Memory B cell (primary cell): ENCODE measurements at regions not wholly inside any gene's neighbourhood (a gene's known extent, or its start where the extent isn't known, plus 50 kb on each side); places are given as distances from the start of the nearest gene placed in this dataset.
"Not testable (repeated sequence)": the region's sequence is repeated elsewhere in the genome, so short reads cannot be mapped to it uniquely, and the experiment has no call there.

Experiments
- ATAC-seq: fragments of 150-1000 bp; cut with Tn5 transposase; 2 replicates; pipeline ENCODE4 v1.10.0; 2021; ENCODE audit warnings: low read depth, mild to moderate bottlenecking, moderate library complexity
- DNase-seq, 2 donors: peaks; one replicate each; pipeline ENCODE4 v3.0.0; 2022; ENCODE audit warnings: low spot score in 2 of 2
- H3K27ac Mint-ChIP-seq: one replicate; pipeline ENCODE4 v1.8.0; 2022; ENCODE audit warnings: mild to moderate bottlenecking, moderate library complexity, mixed read lengths
- H3K27me3 Mint-ChIP-seq: one replicate; pipeline ENCODE4 v1.8.0; 2022; ENCODE audit warnings: mixed read lengths
- H3K36me3 Mint-ChIP-seq: one replicate; pipeline ENCODE4 v1.8.0; 2022; ENCODE audit warnings: mild to moderate bottlenecking, mixed read lengths
- H3K4me1 Mint-ChIP-seq: one replicate; pipeline ENCODE4 v1.8.0; 2022; ENCODE audit warnings: mixed read lengths
- H3K4me3 Mint-ChIP-seq: one replicate; pipeline ENCODE4 v1.8.0; 2022; ENCODE audit warnings: mild to moderate bottlenecking, moderate library complexity, mixed read lengths
- H3K9me3 Mint-ChIP-seq: one replicate; pipeline ENCODE4 v1.8.0; 2022; ENCODE audit warnings: mixed read lengths

DNA sequence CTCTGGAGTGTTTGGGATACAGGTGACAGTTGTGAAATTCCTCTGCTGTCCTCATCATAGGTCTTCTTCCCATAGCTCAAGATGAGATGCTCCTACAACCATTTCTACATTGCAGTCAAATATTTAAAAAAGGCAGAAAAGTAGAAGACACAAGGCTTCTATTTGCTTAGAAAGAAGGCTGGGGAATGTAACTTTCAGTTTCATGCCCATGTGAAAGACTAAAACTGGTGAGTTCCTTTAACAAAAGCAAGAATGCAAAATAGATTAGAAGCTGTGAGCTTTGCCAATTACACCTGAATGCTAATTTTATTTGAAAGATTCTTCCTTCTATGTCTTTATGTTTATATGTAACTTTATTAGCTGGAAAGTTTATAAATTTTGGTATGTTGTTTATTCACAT is 1682.7 kb downstream of the BRINP3 start:
- H3K36me3 Mint-ChIP-seq = no peaks in the 10 kb centered on the region
- no peak overlapping the region for H3K4me3 Mint-ChIP-seq
- H3K4me1 Mint-ChIP-seq = no peaks in the 10 kb centered on the region
- H3K9me3 Mint-ChIP-seq = peaks cover 2% of the 10 kb centered on the region
- H3K27ac Mint-ChIP-seq = no peak overlapping the region
- DNase-seq = no peak
- no peaks in the 10 kb centered on the region for H3K27me3 Mint-ChIP-seq
- no peak for ATAC-seq

DNA sequence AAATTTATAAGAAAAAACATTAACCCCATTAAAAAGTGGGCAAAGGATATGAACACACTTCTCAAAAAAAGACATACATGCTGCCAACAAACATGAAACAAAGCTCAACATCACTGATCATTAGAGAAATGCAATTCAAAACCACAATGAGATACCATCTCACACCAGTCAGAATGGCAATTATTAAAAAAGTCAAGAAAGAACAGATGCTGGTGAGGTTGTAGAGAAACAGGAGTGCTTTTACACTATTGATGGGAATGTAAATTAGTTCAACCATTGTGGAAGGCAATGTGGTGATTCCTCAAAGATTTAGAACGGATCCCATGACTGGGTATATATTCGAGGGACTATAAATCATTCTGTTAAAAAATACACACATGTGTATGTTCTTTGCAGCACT is 1665.5 kb downstream of the BRINP3 start:
- not testable (repeated sequence) for H3K4me1 Mint-ChIP-seq, H3K27ac Mint-ChIP-seq, H3K27me3 Mint-ChIP-seq, DNase-seq, H3K4me3 Mint-ChIP-seq, ATAC-seq, H3K36me3 Mint-ChIP-seq
- H3K9me3 Mint-ChIP-seq = peaks cover 19% of the 10 kb centered on the region

DNA sequence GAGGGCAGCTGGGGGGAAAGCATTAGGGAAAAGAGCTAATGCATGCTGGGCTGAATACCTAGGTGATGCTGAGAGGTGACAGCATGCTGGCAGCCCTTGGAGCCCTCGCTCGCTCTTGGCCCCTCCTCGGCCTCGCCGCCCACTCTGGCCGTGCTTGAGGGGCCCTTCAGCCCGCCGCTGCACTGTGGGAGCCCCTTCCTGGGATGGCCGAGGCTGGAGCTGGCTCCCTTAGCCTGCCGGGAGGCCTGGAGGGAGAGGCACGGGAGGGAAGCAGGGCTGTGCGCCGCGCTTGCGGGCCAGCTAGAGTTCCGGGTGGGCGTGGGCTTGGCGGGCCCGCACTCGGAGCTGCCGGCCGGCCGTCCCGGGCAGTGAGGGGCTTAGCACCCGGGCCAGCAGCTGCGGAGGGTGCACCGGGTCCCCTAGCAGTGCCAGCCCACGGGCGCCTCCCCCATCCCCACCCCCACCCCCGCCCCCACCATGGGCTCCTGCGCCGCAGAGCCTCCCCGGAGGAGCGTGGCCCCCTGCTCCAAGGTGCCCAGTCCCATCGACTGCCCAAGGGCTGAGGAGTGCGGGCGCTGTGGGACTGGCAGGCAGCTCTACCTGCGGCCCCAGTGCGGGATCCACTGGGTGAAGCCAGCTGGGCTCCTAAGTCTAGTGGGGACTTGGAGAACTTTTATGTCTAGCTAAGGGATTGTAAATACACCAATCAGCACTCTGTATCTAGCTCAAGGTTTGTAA is 1664.7 kb downstream of the BRINP3 start:
- not testable (repeated sequence) for H3K27me3 Mint-ChIP-seq, ATAC-seq, H3K36me3 Mint-ChIP-seq, DNase-seq, H3K4me1 Mint-ChIP-seq, H3K27ac Mint-ChIP-seq, H3K4me3 Mint-ChIP-seq
- H3K9me3 Mint-ChIP-seq = peaks cover 18% of the 10 kb centered on the region

DNA sequence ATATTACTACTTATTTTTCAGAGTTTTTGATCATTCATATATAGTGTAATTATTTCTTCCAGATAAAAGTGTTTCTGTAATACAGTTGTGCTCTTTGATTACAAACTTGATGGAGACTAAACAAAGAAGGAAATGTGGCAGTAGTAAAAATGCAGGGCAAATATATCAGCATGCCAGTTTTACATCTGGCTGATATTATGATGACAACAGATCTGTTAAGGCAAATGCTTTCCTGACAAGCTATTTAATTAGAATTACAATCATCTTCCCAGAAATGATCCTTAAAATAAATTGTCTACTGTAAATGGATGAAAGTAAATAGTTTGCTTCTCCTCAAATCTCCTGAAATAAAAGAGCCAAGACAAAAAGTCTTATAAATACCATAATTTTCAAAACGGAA is 1659.8 kb downstream of the BRINP3 start:
- Mint-ChIP-seq H3K27me3 (no peaks in the 10 kb centered on the region), H3K27ac (no peak overlapping the region), H3K4me1 (no peaks in the 10 kb centered on the region), H3K9me3 (peaks cover 6% of the 10 kb centered on the region), H3K36me3 (no peaks in the 10 kb centered on the region), H3K4me3 (no peak overlapping the region)
- ATAC-seq (no peak), DNase-seq (no peak)

DNA sequence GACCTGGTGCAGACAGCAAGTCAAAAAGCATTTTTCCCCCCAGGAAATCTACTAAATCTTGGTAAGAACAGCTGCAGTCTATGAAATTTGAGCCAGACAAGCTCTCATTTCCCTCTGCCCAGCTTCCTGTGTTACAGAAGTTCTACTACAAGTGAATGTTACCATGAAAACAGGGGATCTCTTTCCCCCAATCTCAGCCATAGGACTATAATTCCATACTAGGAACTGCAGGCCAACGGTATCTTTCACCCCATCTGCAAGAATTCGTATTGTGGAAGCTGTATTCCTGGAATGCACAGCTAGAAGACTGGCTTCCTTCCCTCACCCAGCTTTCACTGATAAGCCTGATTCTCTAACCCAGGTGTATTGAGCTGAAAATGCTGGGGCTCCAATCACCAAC is 1655.4 kb downstream of the BRINP3 start:
- Mint-ChIP-seq H3K27me3 (no peaks in the 10 kb centered on the region), H3K9me3 (no peaks in the 10 kb centered on the region), H3K4me3 (no peak overlapping the region), H3K27ac (no peak overlapping the region), H3K36me3 (no peaks in the 10 kb centered on the region), H3K4me1 (no peaks in the 10 kb centered on the region)
- no peak for ATAC-seq
- no peak for DNase-seq

DNA sequence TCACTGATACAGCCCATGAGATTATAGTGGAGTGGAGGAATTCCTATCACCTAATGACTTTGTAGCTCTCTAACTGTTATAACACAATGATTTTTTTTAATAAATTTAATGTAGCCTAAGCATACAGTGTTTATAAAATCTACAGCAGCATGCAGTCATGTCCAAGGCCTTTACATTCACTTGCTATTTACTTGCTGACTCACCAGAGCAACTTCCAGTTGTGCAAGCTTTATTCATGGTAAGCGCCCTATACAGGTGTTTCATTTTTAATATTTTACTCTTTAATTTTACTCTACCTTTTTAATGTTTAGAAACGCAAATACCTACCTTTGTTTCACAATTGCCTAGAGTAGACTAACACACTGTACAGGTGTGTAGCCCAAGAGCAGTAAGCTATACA is 1652.2 kb downstream of the BRINP3 start:
- Mint-ChIP-seq H3K27ac (no peak overlapping the region), H3K9me3 (peaks cover 3% of the 10 kb centered on the region), H3K4me1 (no peaks in the 10 kb centered on the region), H3K36me3 (no peaks in the 10 kb centered on the region), H3K27me3 (no peaks in the 10 kb centered on the region), H3K4me3 (no peak overlapping the region)
- no peak for DNase-seq
- no peak for ATAC-seq

DNA sequence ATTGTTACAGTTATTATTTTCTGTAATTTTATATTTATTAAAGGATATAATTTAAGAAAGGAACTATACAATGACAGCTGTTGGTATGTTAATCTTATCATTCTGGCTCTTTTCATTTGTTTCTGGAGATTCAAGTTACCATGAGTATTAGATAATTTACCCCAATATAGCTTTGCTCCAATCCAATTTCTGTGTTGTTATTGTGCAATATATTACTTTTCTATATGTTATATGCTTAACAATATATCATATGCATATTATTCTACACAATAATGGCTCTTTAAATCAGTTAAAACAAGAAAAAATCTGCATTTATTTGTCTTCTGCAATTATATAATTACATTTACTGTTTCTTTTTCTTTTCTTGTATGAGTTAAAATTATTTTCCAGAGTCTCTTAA is 1650.9 kb downstream of the BRINP3 start:
- no peaks in the 10 kb centered on the region for H3K27me3 Mint-ChIP-seq
- H3K36me3 Mint-ChIP-seq = no peaks in the 10 kb centered on the region
- H3K9me3 Mint-ChIP-seq = peaks cover 3% of the 10 kb centered on the region
- no peak overlapping the region for H3K27ac Mint-ChIP-seq
- H3K4me1 Mint-ChIP-seq = no peaks in the 10 kb centered on the region
- DNase-seq = no peak
- H3K4me3 Mint-ChIP-seq = no peak overlapping the region
- no peak for ATAC-seq

DNA sequence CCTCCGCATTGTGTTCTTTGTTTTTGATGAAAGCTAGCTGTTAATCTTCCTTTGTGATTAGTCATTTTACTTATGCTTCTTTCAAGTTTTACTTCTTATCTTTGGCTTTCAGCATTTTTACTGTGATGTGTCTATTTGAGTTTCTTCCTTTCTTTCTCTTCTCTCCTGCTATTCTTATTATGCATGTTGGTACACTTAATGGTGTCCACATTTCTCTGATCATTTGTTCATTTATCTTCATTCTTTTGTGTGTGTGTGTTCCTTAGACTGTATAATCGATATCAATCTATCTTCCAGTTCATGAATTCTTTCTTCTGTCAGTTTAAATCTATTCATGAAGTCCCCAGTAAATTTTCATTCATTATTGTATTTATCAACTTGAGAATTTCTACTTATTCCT is 1650.3 kb downstream of the BRINP3 start:
- H3K4me1 Mint-ChIP-seq = no peaks in the 10 kb centered on the region

DNA sequence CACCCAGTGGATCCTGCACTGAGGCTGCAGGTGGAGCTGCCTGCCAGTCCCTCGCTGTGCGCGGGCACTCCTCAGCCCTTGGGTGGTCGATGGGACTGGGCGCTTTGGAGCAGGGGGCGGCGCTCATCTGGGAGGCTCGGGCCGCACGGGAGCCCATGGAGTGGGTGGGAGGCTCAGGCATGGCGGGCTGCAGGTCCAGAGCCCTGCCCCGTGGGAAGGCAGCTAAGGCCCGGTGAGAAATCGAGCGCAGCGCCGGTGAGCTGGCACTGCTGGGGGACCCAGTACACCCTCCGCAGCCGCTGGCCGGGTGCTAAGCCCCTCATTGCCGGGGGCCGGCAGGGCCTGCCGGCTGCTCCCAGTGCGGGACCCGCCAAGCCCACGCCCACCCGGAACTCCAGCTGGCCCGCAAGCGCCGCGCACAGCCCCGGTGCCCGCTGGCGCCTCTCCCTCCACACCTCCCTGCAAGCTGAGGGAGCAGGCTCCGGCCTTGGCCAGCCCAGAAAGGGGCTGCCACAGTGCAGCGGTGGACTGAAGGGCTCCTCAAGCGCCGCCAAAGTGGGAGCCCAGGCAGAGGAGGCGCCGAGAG is 1636.5 kb downstream of the BRINP3 start:
- not testable (repeated sequence) for H3K4me1 Mint-ChIP-seq, H3K36me3 Mint-ChIP-seq, H3K27ac Mint-ChIP-seq, DNase-seq, H3K9me3 Mint-ChIP-seq, H3K27me3 Mint-ChIP-seq, ATAC-seq, H3K4me3 Mint-ChIP-seq

More for the DNA sequence above, 1650.3 kb downstream of the BRINP3 start:
- no peak for ATAC-seq
- Mint-ChIP-seq H3K4me3 (no peak overlapping the region), H3K27me3 (no peaks in the 10 kb centered on the region), H3K9me3 (peaks cover 3% of the 10 kb centered on the region), H3K27ac (no peak overlapping the region), H3K36me3 (no peaks in the 10 kb centered on the region)
- DNase-seq = no peak

DNA sequence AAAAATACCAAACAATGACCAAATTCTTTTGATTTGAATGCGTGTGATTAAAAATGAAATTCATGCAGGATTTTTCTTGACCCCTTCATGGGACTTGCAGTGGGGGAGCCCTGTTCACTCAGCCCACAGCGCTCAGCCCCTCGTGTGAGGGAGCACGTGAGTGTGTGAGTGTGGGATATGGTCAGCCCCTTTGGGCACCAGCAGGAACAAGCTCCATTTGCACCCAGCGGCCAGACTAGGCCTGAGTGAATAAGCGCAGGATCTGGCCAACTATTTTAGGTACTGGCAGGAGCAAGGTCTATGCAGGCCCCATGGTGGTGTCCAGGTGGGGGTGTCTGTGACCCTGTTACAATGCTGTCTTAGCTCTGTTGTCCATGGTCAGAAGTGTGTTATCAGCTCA is 1631.2 kb downstream of the BRINP3 start:
- Mint-ChIP-seq H3K27ac (no peak overlapping the region), H3K4me1 (no peaks in the 10 kb centered on the region), H3K4me3 (no peak overlapping the region), H3K9me3 (no peaks in the 10 kb centered on the region), H3K36me3 (no peaks in the 10 kb centered on the region), H3K27me3 (no peaks in the 10 kb centered on the region)
- no peak for DNase-seq
- ATAC-seq = no peak

DNA sequence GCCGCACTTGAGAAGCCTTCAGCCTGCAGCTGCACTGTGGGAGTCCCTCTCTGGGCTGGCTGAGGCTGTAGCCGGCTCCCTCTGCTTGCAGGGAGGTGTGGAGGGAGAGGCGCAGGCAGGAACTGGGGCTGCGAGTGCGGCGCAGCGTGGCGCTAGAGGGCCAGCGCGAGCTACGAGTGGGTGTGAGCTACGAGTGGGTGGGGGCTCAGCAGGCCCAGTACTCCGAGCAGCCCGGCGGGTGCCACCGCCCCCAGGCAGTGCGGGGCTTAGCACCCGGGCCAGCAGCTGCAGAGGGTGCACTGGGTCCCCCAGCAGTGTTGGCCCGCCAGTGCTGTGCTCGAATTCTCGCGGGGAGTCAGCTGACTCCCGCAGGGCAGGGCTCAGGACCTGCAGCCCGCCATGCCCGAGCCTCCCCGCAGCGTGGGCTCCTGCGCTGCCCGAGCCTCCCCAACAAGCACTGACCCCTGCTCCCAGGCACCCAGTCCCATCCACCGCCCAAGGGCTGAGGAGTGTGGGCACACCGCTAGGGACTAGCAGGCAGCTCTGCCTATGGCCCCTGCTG is 1620.1 kb downstream of the BRINP3 start:
- Mint-ChIP-seq H3K9me3 (peaks cover 5% of the 10 kb centered on the region), H3K36me3 (no peaks in the 10 kb centered on the region)

DNA sequence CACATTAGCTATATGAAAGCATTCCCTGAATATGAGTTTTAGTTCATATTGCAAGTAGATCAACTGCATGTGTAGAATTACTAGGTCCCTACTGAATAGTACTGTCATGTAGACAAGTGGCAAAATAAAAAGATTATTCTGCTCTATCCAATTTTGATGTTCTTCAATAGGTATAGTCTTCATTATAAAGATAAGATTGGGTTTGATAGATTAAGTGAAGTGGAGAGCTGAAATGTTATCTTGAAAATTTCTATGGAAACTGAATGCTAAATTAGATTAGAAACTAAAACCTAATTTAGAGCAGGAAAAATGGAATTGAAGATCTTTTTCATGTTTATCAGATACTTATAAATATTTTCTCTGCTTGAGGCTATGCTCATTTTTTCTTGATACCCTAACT is 1610.0 kb downstream of the BRINP3 start:
- Mint-ChIP-seq H3K4me3 (no peak overlapping the region), H3K27ac (no peak overlapping the region), H3K27me3 (no peaks in the 10 kb centered on the region), H3K36me3 (no peaks in the 10 kb centered on the region), H3K9me3 (peaks cover 7% of the 10 kb centered on the region), H3K4me1 (no peaks in the 10 kb centered on the region)
- no peak for ATAC-seq
- DNase-seq = no peak

More for the DNA sequence above, 1620.1 kb downstream of the BRINP3 start:
- H3K4me1 Mint-ChIP-seq = no peaks in the 10 kb centered on the region
- DNase-seq (no peak), ATAC-seq (no peak)
- no peak overlapping the region for H3K27ac Mint-ChIP-seq
- no peak overlapping the region for H3K4me3 Mint-ChIP-seq
- H3K27me3 Mint-ChIP-seq = no peaks in the 10 kb centered on the region

DNA sequence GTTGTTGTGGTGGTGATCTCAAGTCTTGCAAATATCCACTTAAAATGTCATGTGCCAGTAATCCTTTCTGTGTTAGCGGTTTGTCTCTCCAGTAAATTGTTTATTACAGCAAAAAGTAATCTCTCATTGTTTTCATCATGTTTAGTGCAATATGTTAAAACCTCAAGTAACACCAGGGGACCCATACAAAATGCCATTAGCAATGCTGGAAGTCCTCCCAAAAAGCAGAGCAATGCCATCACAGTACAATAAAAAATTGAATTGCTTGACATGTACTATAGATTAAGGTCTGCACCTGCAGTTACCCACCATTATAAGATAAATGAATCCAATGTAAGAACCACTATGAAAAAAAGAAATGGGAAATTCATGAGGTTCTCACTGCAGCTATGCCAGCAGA is 1606.5 kb downstream of the BRINP3 start:
- Mint-ChIP-seq H3K9me3 (peaks cover 3% of the 10 kb centered on the region), H3K27me3 (no peaks in the 10 kb centered on the region), H3K4me1 (no peaks in the 10 kb centered on the region), H3K27ac (no peak overlapping the region), H3K4me3 (no peak overlapping the region), H3K36me3 (no peaks in the 10 kb centered on the region)
- no peak for ATAC-seq
- DNase-seq = no peak

DNA sequence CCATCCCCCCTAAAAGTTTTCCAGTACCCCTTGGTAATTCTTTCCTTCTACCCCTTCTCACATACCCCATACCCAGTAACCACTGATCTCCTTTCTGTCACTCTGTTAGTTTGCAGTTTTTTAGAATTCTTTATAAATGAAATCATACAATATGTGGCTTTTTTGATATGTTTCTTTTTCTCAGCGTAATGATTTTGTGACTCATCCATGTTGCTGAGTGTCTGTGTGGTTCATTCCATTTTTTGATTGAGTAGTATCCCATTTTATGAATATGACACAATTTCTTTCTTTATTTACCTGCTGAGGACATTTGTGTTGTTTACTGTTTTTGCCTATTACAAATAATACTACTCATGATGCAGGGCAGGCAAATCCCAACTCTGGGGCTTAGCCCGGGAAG is 1605.3 kb downstream of the BRINP3 start:
- Mint-ChIP-seq H3K27me3 (no peaks in the 10 kb centered on the region), H3K36me3 (no peaks in the 10 kb centered on the region), H3K9me3 (peaks cover 1% of the 10 kb centered on the region), H3K4me3 (no peak overlapping the region), H3K27ac (no peak overlapping the region), H3K4me1 (no peaks in the 10 kb centered on the region)
- no peak for DNase-seq
- no peak for ATAC-seq

DNA sequence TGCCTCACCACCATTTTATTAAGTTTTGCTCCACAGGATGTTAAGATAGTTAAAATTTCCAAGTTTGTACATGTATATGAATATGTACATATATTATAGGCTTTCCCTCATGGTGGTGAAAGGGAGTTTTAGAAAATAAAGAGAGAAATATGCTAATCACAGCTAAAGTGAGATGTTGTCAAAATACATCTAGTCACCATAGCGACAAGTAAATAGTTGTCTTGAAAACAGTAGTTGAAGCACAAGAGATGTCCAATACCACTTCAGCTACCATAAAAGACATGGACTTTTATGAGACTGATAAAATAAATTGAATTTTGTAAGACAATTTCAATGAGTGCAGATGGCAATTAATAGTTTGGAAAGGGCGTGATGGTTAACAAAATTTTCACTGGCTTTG is 1600.0 kb downstream of the BRINP3 start:
- Mint-ChIP-seq H3K36me3 (no peaks in the 10 kb centered on the region), H3K4me1 (no peaks in the 10 kb centered on the region), H3K27ac (no peak overlapping the region), H3K27me3 (no peaks in the 10 kb centered on the region), H3K4me3 (no peak overlapping the region), H3K9me3 (peaks cover 2% of the 10 kb centered on the region)
- ATAC-seq (no peak), DNase-seq (no peak)
